NB4 (cell line): ENCODE measurements at regions not wholly inside any gene's neighbourhood (a gene's known extent, or its start where the extent isn't known, plus 50 kb on each side); places are given as distances from the start of the nearest gene placed in this dataset.

Experiments
- POLR2A ChIP-seq: IDR thresholded peaks from 2 replicates; pipeline ENCODE4 v1.6.1; 2011; ENCODE audit warnings: mild to moderate bottlenecking; ENCODE audit not compliant: insufficient read length; ENCODE audit errors: extremely low read depth
- TF ChIP-seq, protein P1 (sequence below): IDR thresholded peaks from one replicate; pipeline ENCODE4 v1.5.1; 2012; ENCODE audit warnings: low read depth, low read length
- TF ChIP-seq, protein P2 (sequence below): IDR thresholded peaks from 2 replicates; pipeline ENCODE4 v1.6.1; 2011; ENCODE audit warnings: low read depth, low read length

DNA sequence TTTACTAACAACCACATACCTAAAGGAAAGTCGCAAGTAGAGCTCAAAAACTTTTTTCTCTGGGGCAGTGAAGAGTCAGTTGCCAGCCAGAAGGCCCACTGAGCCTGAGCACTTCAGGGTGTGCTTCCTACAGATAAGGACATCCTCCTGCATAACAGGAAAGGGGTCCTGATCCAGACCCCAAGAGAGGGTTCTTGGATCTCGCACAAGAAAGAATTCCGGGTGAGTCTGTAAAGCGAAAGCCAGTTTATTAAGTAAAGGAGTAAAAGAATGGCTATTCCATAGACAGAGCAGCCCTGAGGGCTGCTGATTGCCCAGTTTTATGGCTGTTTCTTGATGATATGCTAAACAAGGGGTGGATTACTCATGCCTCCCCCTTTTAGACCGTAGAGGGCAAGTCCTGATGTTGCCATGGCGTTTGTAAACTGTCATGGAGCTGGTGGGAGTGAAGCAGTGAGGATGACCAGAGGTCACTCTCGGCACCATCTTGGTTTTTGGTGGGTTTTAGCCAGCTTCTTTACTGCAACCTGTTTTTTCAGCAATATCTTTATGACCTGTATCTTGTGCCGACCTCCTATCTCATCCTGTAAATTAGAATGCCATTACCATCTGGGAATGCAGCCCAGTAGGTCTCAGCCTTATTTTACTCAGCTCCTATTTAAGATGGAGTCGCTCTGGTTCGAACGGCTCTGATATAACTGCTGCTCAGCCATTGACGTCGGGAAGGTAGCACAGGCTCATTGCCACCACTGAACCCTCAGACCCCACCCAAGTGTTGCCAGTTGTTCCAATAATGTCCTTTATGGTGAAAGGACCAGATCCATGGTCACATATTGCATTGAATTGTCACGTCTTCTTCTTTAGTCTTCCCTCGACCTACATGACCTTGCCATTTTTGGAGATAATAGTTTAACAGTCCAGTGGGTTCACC lies 96.6 kb upstream of the ERRFI1 start:
- TF ChIP-seq, protein P1, sequence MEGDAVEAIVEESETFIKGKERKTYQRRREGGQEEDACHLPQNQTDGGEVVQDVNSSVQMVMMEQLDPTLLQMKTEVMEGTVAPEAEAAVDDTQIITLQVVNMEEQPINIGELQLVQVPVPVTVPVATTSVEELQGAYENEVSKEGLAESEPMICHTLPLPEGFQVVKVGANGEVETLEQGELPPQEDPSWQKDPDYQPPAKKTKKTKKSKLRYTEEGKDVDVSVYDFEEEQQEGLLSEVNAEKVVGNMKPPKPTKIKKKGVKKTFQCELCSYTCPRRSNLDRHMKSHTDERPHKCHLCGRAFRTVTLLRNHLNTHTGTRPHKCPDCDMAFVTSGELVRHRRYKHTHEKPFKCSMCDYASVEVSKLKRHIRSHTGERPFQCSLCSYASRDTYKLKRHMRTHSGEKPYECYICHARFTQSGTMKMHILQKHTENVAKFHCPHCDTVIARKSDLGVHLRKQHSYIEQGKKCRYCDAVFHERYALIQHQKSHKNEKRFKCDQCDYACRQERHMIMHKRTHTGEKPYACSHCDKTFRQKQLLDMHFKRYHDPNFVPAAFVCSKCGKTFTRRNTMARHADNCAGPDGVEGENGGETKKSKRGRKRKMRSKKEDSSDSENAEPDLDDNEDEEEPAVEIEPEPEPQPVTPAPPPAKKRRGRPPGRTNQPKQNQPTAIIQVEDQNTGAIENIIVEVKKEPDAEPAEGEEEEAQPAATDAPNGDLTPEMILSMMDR, result no peak
- no peak for TF ChIP-seq POLR2A
- TF ChIP-seq, protein P2, sequence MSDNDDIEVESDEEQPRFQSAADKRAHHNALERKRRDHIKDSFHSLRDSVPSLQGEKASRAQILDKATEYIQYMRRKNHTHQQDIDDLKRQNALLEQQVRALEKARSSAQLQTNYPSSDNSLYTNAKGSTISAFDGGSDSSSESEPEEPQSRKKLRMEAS, result no peak
